Vagina (tissue), 2 donors: ENCODE measurements at regions not wholly inside any gene's neighbourhood (a gene's known extent, or its start where the extent isn't known, plus 50 kb on each side); places are given as distances from the start of the nearest gene placed in this dataset.

Source experiments
- CTCF ChIP-seq, 3 experiments: fragments of 450-650 bp in 2 of 3; fragments of 200-600 bp in 1 of 3; sonication (generic) in 1 of 3; IDR thresholded peaks; one replicate each; pipeline ENCODE4 v1.5.1; 2017 to 2019; ENCODE audit warnings: antibody characterized with exemption in 3 of 3, mild to moderate bottlenecking in 2 of 3, moderate library complexity in 2 of 3
- POLR2A ChIP-seq, 2 donors: fragments of 450-650 bp; IDR thresholded peaks; one replicate each; pipeline ENCODE4 v1.6.1; 2017; ENCODE audit warnings: antibody characterized with exemption in 2 of 2, mild to moderate bottlenecking in 2 of 2, moderate library complexity in 2 of 2

- TF ChIP-seq CTCF (IDR thresholded peaks at IDR 0.05) (no peak), POLR2A (IDR thresholded peaks at IDR 0.05) (no peak)
Observed at GRCh38 chr5:21121213-21121612, 1133.2 kb upstream of the CDH18 start.
